NCI-H1417 (cell line): ENCODE measurements at regions not wholly inside any gene's neighbourhood (a gene's known extent, or its start where the extent isn't known, plus 50 kb on each side); places are given as distances from the start of the nearest gene placed in this dataset.

Source experiments
- DNase-seq, 3 experiments: peaks; one replicate each; lab custom pipeline; 2025; lab: John Stamatoyannopoulos, UW

GRCh38 chr1:229971141-229971540 lies 95.9 kb upstream of the GALNT2 start:
- DNase-seq: no peak

DNA sequence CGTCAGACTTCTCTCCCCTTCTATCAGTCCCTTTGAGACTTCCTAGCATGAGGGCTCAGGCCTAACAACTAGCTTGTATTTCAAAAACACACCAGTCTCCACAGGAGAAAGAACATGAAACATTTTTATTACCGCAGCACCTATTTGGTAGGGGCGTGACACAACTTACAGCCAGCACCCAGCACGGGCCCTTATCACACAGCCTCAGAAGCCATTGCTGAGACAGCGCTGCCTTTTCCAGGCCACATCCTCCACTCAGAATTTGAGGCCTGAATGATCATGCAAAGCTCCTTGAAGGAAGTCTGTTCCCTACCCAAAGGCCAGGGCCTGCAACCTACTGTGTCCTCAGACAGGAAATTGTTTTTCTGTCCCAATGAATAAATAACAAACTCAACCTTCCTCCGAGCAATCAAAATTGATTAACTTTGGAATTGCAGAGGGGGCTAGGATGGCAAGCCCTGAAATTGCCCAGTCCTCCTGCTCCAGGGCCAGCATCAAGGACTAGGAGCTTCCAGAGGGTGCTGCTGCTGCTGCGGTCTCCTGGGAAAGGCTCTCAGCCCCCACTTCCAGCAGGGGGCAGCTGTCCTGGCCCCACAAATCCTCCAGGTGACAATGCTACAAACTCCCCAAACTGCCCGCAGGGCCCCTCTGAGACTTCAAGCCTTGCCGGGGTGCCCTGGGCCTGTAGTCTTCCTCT lies 94.3 kb upstream of the GALNT2 start:
- DNase-seq: no peak

- DNase-seq: no peak
Observed at GRCh38 chr1:229973297-229973612, 93.8 kb upstream of the GALNT2 start.

DNA sequence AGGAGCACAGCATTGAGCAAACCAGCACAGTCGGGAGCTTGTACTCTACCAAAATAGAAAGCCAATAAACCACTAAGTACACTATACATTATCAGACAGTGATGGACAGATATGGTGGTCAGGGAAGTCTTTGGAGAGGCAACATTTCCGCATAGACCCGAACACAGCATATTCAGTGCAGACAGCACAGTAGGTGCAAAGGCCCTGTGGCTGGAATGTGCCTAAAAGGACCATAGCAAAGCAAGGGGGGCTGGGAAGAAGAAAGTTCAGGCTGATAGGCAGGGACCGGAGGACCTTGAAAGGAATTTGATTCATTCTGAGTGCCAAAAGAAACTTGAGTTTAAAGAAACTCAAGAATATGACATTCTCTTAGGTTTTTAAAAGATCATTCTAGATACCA lies 92.0 kb upstream of the GALNT2 start:
- no peak for DNase-seq

- DNase-seq: no peak
Observed at GRCh38 chr1:229980009-229980408, 87.0 kb upstream of the GALNT2 start.

GRCh38 chr1:229981736-229982135 lies 85.3 kb upstream of the GALNT2 start:
- no peak for DNase-seq

- no peak for DNase-seq
Observed at GRCh38 chr1:229984310-229984991, 82.6 kb upstream of the GALNT2 start.

DNA sequence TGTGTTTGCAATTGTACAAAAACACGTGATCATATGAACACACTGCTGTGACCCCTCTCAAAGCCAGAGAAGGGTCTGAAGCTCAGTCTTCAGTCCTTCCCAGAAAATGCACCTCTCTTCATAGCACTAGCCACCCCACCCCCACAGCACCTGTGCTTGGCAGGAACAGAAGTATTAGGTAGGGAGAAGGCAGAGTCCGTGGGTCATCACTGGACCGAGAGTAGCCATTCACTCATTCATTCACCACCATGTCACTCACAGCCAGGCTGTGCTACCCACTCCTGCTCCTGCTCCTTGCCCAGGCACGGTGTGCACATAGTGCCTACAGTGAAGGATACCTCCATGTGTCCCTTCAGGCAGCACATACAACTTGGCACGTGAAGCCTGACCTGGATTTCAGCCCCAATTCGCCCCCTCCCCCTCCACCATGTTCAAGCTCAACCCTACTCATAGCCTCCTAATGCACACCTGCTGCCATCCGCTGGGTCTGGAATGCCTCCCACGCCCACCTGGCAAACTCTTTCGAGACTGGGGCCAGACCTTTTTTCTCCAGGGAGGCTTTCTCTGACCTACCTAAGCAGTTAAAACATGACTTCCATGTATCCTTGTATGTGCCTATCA lies 81.9 kb upstream of the GALNT2 start:
- DNase-seq: no peak

DNA sequence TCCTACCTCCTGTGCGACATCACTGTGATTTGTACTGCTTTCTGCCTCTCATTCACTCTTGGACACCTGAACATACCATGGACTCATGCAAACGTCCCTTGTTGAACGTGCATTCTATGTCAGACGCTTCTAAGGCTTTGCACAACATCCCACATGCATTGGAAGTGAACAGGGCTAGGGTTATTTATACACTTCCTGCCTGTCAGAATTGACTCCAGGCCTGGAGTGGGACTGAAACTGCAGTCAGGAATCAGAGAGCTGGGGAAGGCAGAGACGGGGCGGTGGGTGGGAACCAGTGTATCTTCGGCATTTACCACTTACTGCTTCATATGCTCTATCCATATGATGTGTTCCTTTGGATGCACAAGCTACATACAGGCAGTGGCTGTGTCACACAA lies 81.4 kb upstream of the GALNT2 start:
- no peak for DNase-seq

DNA sequence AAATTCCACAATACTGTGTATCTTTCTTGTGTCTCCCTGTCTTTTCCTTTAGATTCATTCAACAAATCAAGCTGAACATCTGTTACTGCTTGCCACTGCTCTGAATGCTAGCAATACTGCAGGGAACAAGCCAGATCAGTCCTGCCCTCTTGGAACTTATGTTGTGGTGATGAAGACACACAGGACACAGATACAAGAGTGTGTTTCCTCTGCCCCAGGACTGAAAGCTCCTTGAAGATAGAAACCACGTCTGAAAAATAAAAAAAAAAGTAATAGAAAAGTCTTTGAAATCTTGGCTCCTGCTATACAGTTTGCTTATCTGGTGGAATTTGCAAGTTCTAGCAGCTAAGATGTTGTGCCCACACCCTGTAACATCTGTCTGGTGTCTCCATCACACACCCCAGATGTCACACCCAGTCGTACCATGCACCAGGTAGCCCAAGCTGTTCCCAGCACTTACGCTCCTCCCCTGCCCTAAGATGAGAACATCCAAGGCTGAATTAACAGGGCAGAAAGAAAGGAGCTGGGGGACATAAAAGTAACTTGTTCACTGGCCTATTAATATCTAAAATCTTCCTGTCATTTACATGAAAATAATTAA lies 80.2 kb upstream of the GALNT2 start:
- DNase-seq: no peak

DNA sequence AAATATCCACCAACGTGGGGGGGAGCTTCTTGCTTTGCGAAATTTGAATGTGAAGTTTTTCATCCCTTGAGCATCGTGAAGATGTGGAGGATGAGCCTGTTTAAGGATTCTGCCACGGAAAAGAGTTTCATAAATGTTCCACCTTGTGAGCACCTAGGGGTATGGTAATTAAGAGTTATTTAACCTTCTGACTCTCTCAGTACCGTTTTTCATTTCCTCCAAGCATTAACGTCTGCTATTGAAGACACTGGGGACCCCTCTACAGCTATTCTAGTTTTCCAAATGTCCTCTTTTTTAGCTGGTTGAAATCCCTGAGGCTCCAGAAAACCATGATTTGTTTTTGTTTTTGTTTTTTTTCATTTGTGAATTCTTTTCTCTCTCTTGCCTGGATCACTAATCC lies 79.1 kb upstream of the GALNT2 start:
- DNase-seq: no peak

DNA sequence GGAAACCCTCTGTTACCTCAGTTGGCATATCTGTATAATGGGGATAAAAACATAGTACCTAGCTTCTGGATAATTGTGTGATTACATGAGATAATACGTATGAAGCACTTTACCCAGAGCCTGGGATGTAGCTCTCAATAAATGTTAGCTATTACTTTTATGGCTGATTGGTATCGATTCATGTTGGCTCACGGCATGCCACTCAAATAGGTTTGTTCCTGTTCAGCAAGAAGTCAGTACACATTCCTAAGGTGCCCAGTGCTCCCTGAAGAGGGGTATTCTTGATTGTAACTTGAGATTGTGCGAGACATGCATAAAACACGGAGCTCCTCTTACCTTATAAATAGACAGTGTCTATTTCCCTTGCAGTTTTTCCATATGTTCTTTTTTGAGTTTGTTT lies 78.5 kb upstream of the GALNT2 start:
- DNase-seq: no peak

GRCh38 chr1:229989591-229990248 lies 77.3 kb upstream of the GALNT2 start:
- no peak for DNase-seq

DNA sequence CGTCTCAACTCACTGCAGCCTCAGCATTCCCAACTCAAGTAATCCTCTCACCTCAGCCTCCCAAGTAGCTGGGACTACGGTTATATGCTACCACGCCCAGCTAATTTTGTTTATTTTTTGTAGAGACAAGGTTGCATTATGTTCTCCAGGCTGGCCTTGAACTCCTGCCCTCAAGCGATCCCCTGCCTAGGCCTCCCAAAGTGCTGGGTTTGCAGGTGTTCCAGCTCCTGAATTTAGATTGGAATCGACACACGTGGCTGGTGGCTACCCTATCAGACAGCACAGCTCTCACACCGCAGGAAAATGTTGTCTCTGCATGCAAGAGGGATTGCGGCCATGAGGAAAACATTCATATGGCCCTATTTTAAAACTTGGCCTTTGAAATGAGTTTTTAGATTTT lies 76.7 kb upstream of the GALNT2 start:
- no peak for DNase-seq

DNA sequence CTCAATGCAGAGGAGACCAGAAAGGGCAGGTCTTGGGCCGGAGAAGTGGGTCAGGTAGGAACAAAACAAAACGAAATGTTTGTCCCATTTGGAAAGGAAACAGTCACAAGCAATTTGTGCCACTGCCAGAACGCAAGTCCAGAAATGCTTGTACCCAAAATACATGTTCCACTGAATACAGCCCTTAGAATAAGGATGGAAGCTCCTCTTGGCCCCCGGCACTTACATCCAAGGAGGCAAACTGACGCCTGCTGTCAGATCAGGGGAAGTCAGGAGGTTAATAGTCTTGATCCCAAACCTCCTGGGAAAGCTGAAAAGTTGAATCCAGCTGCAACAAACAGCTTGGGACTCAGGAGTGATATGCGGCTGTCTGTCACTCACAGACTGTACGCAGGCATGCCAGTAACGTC lies 75.9 kb upstream of the GALNT2 start:
- no peak for DNase-seq

DNA sequence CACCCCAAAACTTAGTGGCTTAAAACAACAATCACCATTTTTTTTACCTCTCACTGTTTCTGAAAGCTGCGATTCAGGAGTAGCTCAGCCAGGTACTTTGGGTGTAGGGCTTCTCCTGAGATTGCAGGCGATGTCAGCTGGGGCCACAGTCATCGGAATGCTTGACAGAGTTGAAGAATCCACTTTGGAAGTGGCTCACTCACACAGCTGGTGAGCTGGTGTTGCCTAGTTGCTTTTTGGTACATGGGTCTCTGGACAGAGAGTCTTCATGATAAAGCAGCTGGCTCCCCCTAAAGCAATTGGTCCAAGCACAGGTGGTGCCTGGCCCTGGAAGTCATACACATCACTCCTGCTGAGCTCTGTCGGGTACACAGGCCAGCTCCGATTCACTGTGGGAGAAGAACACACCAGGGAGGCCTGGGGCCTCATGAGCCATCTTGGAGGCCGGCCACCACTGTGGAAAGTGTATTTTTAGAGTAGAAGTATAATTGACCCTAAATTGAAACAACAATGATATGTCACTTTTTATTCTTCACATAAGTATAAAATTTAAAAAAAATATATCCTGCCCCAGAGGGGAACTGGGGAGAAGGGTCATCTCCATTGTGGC lies 75.2 kb upstream of the GALNT2 start:
- DNase-seq: peak in 1 of 3 experiments; percentile 11

DNA sequence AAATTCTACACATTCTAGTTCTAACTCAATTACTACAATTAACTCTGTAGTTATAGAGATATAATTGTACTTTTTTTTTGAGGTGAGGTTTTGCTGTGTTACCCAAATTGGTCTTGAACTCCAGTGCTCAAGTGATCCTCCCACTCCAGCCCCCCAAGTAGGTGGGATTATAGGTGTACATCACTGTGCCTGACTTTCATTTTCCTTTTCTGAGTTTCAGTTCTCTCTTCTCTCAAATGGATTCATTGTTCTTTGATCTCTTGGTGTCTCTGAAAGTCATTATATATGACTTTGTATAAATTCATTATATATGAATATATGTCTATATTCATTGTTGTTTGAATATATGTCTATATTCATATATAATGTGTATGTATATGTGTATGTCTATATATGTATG lies 74.0 kb upstream of the GALNT2 start:
- DNase-seq: no peak

DNA sequence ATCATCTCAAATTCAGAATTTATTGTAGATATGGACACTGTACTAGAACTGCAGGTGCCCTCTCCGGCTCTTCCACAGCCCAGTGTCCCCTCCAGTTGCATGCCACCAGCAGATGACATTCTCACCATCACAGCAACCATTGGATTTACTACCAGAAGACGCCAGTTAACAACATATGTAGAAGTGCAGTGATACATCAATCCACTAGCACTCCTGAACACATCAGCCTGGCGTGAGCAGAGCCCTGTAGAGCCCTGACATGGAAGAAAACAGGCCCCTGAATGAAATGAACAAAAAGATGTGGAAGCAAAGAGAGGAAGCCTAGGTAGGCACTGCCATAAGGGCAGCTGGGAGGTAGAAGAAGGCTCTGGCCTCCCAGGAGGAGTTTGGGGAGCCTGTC lies 73.1 kb upstream of the GALNT2 start:
- DNase-seq: no peak

GRCh38 chr1:229999004-229999670 lies 67.9 kb upstream of the GALNT2 start:
- no peak for DNase-seq

DNA sequence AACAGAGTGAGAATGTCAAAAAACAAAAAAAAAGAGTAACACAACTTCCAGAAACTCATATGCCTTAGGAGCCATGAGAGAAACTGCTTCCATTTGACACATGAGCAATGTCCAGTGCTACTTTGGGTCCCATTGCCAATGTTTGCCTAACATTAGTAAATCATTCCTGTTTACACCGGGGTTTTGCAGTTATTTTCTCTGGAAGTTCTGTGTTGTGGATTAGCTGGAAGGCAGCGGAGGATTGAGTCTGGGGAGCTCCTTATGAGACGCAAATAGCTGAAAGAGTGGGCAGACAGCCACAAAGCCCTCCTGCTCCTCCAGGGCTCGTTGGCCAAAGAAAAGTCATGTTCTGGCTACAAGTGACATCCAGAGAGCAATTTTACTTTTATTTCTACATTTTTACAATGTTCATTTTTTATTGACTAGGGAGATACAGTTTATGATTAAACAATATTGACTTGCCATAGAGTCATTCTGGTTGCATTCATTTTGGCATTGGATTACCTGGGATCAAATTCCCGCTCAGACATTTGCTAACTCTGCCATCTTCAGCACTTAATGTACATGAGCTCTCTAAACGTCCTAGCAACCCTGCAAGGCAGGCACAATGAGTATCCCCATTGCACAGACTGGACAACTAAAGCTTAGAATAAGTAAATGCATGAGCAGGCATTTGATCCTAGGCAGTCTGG lies 66.4 kb upstream of the GALNT2 start:
- DNase-seq: no peak

DNA sequence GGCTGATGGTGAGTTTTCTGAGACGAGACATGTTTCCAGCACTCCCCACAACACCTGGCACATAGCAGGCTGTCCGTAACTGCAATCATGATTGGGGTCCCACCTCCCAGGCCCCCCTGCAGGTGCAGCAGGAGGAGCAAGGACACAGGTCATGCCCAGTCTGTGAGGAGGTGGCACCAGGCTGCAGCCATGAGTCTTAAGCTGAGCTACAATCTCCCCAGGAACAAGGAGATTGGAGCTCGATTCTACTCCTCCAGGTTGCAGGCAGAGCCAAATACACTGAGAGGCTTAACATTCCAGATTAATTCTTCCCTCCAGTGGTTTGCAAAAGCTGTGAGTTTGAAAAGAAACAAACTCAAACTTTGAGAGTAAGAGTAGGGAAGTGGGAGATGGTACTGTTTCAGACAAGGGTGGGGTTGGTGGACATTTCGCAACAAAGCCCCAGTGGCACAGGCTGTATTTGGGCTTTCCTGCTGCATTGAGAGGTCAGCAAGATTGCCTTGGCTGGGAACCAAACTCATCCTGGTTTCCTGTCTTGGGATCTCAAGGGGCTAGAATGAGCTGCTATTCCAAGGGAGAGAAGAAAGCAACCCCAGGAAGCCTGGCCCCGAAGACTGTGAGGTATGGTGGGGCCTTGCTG lies 64.8 kb upstream of the GALNT2 start:
- no peak for DNase-seq
